HG03460 (cell line): ENCODE measurements at regions not wholly inside any gene's neighbourhood (a gene's known extent, or its start where the extent isn't known, plus 50 kb on each side); places are given as distances from the start of the nearest gene placed in this dataset.
"Not testable (repeated sequence)": the region's sequence is repeated elsewhere in the genome, so short reads cannot be mapped to it uniquely, and the experiment has no call there.

ENCODE experiments used
- ATAC-seq: cut with Tn5 transposase; IDR thresholded peaks from one replicate; pipeline ENCODE4 v1.9.1; 2021; ENCODE audit not compliant: unreplicated experiment

DNA sequence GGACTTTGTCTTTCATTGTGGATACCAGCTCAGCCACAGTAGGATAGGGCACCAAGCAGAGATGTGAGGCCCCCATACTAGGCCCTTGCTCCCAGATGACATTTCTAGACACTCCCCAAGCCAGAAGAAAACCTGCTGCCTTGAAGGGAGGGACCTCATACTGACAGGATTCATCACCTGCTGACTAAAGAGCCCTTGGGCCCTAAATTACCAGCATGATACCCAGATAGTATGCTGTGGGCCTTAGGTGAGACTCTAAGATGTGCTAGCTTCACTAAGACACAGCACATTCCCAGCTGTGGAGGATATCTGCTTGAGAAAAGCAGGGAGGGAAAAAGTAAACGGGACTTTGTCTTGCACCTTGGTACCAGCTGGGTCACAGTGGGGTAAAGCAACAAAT, 324.0 kb downstream of the TBL1XR1 start:
- peak; percentile 10 for ATAC-seq

- ATAC-seq = peak; percentile 98
Observed at GRCh38 chr3:176872771-176873209, 324.5 kb downstream of the TBL1XR1 start.

DNA sequence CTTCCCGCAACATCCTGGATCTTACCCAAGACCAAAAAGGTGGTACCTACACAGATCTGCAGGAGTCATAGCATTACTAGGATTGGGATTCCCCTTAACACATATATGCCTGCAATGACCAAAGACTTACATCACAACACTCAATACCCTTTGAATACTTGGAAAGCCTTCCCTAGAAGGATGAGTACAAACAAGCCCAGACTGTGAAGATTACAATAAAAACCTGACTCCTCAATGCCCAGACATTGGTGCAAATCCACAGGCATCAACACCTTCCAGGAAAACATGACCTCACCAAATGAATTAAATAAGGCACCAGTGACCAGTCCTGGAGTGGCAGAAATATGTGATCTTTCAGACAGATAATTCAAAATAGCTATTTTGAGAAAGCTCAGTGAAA, 326.8 kb downstream of the TBL1XR1 start:
- no peak for ATAC-seq

- no peak for ATAC-seq
Observed at GRCh38 chr3:176867681-176868663, 329.3 kb downstream of the TBL1XR1 start.

- no peak for ATAC-seq
Observed at GRCh38 chr3:176861137-176861536, 336.1 kb downstream of the TBL1XR1 start.

- no peak for ATAC-seq
Observed at GRCh38 chr3:176856721-176857120, 340.6 kb downstream of the TBL1XR1 start.

- no peak for ATAC-seq
Observed at GRCh38 chr3:176855901-176856486, 341.3 kb downstream of the TBL1XR1 start.

DNA sequence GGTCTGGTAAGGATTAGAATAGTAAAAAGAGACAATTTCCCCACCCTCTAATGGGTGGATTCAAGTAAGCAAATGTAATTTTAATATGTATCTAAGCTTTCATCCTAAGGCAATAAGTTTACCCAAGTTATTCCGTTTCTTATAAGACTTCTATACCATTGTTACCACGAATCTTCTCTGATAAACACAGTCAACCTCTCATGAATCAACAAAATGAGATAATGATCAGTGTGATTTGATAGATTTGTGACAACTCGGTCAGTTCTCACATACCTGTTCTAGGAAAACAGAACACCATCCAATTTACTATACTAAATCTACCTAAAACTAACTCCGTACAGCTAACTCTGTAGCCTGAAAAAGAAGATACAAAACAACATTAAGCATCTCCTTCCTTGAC, 342.1 kb downstream of the TBL1XR1 start:
- ATAC-seq = no peak

DNA sequence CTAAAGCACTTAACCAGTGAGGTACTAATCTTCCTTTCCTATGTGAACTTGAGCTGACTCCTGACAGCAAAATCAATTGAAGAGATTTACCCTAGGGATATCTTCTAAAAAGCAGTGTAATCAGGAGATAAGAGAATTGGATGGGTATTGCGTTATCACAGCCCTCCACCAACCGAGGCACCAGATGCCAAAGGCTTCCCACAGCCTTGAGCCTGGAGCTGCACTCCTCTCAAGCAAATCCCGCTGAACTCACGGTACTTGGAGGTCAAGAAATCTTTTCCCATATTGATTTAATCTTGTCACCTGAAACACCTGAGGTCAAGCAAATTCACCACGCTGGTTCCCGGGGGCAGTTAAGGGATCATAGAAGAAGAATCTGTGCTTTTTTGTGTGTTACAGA, 346.8 kb downstream of the TBL1XR1 start:
- no peak for ATAC-seq

DNA sequence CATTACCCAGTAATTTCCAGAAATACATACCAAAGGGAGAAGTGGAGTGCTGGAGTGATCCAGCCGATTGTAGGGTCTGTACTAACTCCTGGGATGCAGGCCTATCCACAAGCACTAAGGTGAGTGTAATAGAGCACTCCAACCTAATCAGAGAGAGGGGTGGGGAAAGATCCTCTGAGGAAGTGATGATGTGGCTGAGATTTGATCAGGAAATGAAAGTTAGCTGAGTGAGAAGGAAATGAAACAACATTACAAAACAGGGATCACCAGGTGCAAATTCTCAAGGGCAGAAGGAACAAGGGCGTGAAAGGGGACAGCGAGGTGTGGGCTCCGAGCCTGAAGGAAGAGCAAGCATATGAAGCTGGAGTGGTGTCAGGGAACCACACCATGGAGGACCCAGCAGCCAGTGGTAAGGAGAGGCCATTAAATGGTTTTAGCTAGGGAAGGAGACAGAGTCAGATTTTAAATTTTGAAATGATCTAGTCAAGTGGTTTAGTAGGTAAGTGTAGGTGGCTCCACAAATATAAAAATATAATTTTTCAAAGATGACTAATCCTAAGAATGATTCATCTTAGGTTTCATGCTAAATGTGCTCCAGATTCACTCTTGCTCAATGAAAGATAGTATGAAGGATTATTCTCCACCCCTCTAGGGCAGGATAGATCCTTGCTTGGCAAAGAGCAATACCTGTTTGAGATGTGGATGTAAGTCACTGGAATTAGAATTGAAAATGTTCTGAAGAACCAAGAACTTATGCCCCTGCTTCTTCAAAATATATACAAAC, 348.7 kb downstream of the TBL1XR1 start:
- ATAC-seq = no peak

GRCh38 chr3:176842914-176843313, 354.4 kb downstream of the TBL1XR1 start:
- no peak for ATAC-seq

DNA sequence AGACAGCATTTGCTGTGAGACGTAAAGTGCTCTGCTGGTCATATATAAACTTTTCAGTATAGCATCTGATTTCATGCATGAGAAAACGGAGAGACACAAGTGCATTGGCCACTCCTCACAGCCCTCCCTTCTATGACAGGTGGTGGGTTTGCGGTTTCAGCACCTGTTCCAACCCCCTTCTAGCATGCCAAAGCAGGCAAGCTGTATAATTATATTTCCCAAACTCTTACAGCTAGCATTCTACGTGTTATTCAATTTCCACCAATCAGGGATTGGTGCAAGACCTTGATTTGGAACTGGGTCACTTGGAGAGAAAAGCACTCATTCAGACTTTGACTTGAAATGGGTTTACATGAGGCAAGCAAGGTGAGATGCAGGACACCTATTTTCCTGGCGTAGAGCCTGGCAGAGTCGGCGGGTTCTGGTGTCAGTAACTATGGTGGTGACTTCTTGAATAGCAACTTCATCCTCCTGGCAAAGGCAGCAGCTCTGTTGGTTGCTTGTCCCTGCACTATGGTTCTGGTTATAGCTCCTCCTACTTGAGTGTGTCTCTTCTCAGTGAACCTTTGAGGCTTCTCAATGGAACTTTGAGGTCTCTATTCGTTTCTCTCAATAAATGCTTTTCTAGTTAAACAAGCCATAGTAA, 356.5 kb downstream of the TBL1XR1 start:
- no peak for ATAC-seq

- no peak for ATAC-seq
Observed at GRCh38 chr3:176839901-176840300, 357.4 kb downstream of the TBL1XR1 start.

DNA sequence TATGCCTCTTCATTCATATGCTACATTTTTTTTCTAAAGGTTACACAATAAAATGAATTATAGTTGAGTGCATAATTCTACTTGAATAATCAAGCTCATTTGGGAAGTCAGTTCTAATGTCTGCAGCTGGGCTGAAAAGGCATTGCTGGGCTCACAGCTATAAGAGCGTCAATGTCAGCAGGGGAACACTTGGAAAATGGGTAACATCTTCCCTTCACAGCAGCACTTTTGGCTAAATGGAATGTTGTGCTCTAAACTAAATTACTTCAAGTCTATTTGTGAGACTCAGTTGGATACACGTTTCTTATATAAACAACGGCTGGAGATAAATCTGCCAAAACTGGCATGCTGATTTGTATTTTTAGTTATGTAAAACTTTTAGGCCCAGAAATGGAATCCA, 357.8 kb downstream of the TBL1XR1 start:
- no peak for ATAC-seq

- ATAC-seq = not testable (repeated sequence)
Observed at GRCh38 chr3:176827244-176827643, 370.0 kb downstream of the TBL1XR1 start.

DNA sequence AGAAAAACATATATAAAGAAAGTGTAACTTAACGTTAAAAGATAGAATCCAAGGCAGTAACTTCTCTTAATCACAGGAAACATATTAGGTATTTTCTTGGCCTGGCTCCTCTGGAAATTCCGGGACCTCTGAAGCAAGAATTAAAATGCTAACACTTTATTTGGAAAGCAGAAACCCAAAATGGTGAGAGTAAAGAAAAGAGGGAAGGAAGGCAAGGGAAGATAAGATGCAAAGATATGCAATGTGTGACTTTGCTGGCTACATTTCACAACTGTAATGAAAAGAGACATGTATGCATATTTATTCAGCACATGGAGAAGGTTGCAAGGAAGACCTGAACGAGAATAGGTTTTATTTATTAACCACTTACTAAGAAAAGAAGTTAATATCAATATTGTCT, 372.5 kb downstream of the TBL1XR1 start:
- no peak for ATAC-seq

GRCh38 chr3:176820764-176821163, 376.5 kb downstream of the TBL1XR1 start:
- no peak for ATAC-seq

DNA sequence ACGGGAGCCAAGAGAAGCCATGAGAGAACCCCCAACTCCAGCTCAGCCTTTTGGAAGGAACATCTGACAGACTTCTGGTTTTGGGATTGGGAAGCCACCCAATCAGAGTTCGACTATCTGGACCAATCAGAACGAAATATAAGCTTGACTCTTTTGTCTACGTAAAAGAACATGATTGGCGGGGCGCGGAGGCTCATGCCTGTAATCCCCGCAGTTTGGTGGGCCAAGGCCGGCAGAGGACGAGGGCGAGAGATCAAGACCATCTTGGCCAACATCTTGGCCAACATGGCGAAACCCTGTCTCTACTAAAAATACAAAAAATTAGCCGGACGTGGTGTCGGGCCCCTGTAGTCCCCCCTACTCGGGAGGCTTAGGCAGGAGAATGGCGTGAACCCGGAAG, 380.3 kb downstream of the TBL1XR1 start:
- ATAC-seq = no peak

GRCh38 chr3:176814285-176814684, 383.0 kb downstream of the TBL1XR1 start:
- ATAC-seq = peak; percentile 98

DNA sequence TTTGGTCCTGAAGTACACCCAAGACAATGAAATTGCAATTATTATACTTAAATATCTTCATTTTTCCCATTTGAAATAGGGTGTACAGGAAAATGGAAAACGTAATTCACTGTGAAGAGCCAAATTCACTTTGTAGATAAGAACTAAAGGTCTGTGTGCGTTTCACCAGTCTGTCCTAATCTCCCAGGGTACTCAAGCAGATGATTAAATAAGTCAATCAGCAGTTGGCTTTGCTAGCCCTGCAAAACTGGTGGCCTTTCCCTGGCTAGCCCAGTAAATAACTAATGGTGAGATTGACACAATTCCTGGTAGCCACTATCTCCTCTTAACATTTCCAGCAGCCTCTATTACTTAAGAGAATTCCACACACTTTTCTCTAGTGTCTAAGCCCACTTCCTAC, 389.3 kb downstream of the TBL1XR1 start:
- ATAC-seq = no peak

DNA sequence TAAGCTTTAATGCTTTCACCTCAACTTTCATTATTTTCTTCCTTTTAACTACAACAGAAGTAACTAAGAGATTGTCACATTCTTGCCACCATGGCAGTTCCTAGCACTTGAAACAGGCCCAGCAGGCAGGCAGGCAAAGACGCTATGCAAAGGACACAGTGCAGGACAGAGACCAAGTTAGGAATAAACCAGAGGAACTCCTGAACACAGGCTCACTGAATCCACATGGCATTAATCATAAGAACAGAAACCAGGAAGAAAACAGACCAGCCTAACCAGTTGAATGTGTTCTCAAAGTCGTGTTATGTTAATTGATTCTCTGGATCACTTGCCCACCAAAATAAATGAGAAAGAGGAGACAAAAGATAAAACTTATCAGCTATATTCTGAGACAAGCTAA, 397.6 kb downstream of the TBL1XR1 start:
- no peak for ATAC-seq
